HG03558 (cell line): ENCODE measurements at regions not wholly inside any gene's neighbourhood (a gene's known extent, or its start where the extent isn't known, plus 50 kb on each side); places are given as distances from the start of the nearest gene placed in this dataset.

Experiments
- ATAC-seq: cut with Tn5 transposase; IDR thresholded peaks from one replicate; pipeline ENCODE4 v1.9.1; 2021; ENCODE audit warnings: moderate number of reproducible peaks; ENCODE audit not compliant: unreplicated experiment; ENCODE audit errors: extremely low read depth

DNA sequence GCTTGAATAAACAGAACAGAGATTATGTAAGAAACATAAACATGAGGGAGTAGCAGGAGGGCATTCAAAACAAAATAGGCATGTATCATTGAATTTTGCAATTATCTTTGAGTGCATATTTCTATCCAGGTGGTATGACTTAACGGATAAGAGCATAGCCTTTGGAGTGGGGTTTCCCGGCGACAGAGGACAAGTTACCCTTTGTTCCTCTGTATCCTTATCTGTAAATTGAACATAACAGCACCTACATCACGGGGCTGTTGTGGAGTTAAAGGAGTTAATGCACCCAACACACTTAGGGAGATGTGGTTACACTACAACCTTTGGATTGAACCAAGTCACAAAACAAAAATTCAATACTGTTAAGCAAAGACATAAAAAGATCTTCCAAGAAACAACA lies 314.6 kb upstream of the KIF2A start:
- ATAC-seq, result no peak

GRCh38 chr5:61991866-61992265 lies 314.1 kb upstream of the KIF2A start:
- no peak for ATAC-seq

DNA sequence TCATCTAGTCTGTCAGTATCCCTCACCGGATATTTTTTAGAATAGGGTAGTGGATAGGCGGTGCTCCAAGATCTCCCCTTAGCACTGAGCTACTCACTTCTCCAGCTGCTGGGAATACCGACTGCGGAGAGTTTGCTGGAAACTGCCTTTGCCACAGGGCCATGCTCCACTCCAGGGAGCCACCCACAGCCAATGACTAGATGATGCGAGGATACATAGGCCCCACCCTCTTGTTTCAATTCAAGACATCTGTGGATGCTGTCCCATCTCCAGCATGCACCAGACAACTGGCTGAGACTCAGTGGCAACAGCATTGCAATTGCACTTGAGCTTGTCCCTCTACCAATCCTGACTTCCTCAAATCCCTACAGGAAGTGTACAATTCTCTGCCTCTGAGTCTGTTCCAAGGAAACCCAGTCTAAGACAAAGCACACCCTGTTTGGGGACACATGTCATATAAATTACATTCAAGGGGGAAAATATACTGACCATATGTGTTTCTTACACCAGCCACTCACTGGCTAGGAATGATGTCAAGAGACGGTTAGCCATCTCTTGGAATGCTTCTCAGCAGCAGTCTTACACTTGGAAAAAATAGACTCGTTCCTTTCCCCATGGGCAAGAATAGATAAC lies 312.6 kb upstream of the KIF2A start:
- no peak for ATAC-seq

DNA sequence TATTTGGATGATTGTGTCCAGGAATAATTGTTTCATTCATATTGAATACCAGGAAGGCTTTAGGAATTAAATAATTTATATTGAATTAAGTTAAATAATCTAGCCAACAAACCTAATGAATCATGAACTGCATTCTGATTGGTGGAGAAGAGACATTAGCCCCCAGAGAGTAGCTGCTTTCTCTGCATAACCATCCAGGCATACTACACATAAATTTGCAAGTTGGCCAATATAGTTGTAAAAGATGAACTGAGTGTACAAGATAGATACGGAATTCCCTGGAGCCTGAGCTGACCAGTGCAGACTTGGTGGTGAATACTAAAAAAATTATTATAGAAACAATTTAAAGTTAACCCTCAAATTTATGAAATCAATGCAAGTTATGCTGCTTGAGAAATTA lies 311.8 kb upstream of the KIF2A start:
- ATAC-seq, result no peak

- ATAC-seq, result no peak
These were observed 310.5 kb upstream of the KIF2A start for GRCh38 chr5:61995486-61995885.

GRCh38 chr5:61999371-61999770 lies 306.6 kb upstream of the KIF2A start:
- ATAC-seq, result no peak

- ATAC-seq, result no peak
These were observed 305.4 kb upstream of the KIF2A start for GRCh38 chr5:62000646-62001045.

DNA sequence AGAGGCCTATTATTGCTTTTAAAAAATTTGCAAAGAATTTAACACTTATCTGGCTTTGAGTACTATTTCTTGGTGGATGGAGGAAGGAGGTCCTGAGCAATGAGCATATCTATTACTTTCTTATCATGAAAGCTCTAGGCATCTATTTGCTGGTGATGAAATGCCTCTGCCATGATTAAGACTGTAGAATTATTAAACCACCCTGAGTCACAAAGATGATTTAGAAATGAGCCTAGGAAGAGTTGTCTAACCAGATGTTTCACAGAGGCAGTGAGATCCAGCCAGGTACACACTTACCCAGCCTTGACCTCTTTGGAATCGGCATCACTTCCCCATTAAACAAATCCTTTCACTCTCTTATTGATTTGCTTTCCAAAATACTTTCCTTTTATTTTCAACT lies 304.4 kb upstream of the KIF2A start:
- ATAC-seq, result no peak

GRCh38 chr5:62002436-62002835 lies 303.6 kb upstream of the KIF2A start:
- ATAC-seq, result no peak

GRCh38 chr5:62005551-62005950 lies 300.5 kb upstream of the KIF2A start:
- ATAC-seq, result no peak

GRCh38 chr5:62007457-62007856 lies 298.5 kb upstream of the KIF2A start:
- ATAC-seq, result no peak

DNA sequence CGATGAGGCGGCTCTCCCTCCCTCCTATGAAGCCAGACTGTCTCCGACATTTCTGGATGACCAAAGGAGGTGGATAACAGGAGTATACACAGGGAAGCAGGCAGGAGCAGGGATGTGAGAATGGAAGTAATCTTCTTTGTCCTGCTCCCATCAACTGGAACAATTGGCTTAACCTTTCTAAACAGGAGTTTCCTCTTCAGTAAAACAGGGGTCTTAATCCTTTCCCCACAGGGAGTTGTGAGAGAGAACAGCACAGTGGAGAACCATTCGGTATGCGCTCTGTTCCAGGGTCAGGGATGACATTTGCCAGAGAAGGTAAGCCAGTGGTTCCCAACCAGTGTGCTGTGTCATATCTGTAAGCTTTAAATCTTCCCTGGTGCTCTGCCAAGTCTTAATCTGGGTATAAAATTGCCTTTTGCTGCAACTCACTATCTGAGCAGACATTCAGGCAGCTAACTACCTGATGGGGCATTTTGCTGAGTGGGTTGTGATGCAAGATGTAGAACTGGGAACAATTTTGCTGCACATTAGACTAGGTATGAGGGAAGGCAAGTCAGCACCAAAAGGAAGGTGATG lies 294.8 kb upstream of the KIF2A start:
- no peak for ATAC-seq

- no peak for ATAC-seq
These were observed 288.9 kb upstream of the KIF2A start for GRCh38 chr5:62017092-62017491.

- ATAC-seq, result no peak
These were observed 276.7 kb upstream of the KIF2A start for GRCh38 chr5:62029303-62029702.

DNA sequence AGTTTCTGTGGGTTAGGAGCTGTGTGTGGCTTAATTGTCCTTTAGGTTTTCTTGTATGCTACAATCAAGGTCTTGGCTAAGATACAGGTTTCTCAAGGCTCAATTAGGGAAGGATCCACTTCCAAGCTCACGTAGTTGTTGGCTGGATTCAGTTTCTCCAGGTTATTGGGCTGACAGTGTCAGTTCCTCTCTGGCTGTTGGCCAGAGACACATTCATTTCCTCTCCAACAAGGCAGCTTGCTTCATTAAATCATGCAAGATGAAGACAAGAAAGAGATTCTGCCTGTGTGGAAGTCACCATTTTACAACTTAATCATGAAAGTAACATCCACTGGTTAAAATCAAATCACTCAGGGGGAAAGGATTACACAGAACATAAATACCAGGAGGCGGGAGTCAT lies 275.7 kb upstream of the KIF2A start:
- no peak for ATAC-seq

GRCh38 chr5:62038024-62038423 lies 268.0 kb upstream of the KIF2A start:
- ATAC-seq, result no peak

DNA sequence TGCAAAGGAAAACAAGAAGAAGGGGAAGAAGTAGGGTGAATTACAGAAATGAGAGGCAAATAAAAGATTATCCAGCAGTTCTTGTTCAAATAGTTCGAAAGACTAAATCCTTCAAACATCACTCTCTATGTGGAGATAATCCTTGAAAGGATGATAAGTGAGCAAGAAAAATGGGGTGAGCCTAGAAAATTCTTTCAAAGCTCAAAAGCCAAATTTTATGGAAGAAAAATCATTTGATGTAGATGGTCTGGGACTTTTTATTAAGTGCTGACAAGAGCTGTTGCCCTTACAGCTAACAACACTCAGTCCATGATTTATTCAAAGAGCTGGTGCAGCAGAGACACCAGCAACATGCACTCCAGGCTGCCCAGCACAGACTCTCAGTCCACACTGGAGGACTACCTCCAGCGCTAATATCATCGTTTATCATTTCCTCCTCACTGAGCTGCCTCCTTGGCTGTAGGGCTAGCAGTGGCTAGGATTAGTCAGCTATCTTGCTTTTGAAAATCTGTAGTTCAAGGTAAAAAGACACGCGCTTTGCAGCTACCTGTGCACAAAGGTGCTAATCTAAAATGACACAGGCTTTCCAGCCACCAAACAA lies 264.8 kb upstream of the KIF2A start:
- ATAC-seq, result no peak

- no peak for ATAC-seq
These were observed 264.0 kb upstream of the KIF2A start for GRCh38 chr5:62042007-62042406.

DNA sequence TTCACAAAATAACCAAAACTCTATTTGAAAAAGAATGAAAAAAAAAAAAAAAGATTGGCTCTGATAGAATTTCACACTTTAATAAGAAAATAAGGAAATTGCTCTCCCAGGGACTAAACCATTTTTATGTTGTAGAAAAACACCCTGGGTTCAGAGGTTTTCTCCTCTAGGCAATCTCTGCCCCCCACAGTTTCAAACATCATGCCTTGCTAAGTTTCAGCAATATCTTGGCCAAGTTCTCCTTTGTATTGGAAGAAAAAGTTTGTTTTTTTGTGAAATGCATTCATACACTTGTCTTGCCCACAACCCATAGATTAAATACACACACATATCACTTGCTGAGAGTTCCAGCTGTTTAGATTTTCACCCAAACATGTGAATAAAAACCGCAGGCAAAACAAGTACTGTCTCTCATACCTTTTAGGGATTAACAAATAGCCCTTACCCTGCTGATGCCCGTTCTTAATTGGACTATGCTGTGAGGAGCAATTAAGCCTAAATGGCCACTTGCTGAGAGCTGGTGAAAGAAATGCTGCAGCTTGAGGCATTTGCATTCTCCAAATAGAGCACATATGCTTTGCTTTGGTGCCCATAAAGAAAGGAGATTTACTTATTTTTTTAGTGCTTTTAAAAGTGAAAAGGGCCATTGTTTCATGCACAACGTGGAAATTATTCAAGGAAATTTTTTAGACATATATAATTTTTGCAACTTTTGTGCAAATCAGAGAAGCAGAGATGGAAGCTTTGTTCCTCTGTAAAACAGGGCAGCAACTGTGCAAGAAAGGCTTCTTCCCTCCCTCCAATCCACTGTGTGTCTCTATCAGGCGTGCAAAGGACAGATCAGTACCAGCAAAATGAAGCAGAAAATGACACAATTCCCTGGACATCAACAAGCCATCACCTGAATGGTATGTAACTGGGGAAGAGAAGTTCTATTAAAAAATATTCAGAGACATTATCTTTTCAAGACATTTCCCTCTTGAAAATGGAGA lies 262.4 kb upstream of the KIF2A start:
- ATAC-seq, result no peak

- no peak for ATAC-seq
These were observed 261.0 kb upstream of the KIF2A start for GRCh38 chr5:62044989-62045388.

GRCh38 chr5:62046191-62046590 lies 259.8 kb upstream of the KIF2A start:
- ATAC-seq, result no peak
